Loucy (cell line): ENCODE measurements at regions not wholly inside any gene's neighbourhood (a gene's known extent, or its start where the extent isn't known, plus 50 kb on each side); places are given as distances from the start of the nearest gene placed in this dataset.

Source experiments
- EZH2phosphoT487 ChIP-seq: fragments of 200-600 bp; IDR thresholded peaks from 2 replicates; pipeline ENCODE4 v1.6.1; 2018; ENCODE audit warnings: antibody characterized with exemption, mild to moderate bottlenecking, moderate library complexity, borderline replicate concordance
- TF ChIP-seq, protein P1 (sequence below): fragments of 200-600 bp; sonication (generic); conservative IDR thresholded peaks from 2 replicates; pipeline ENCODE4 v1.5.1; 2014; ENCODE audit warnings: mild to moderate bottlenecking, antibody characterized with exemption, low read length

DNA sequence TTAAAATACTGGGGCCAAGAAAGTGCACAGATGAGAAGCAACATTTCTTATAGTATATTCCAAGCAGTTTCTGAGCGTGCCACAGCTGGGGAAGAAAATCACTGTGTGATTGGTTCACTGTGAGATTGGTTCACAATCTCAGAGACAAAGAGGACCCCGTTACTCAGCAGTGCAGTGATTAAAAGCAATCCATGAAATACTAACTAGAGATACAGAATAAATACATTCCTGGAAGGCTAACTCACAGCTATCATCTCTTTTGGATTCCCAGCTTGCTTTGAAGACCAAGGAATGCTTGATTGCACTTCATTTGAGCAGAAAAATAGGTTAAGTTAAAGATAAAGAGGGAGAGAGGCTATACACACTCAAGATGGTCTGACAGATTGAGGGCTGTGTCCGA, 132.1 kb upstream of the RAPGEF2 start:
- TF ChIP-seq, protein P1, sequence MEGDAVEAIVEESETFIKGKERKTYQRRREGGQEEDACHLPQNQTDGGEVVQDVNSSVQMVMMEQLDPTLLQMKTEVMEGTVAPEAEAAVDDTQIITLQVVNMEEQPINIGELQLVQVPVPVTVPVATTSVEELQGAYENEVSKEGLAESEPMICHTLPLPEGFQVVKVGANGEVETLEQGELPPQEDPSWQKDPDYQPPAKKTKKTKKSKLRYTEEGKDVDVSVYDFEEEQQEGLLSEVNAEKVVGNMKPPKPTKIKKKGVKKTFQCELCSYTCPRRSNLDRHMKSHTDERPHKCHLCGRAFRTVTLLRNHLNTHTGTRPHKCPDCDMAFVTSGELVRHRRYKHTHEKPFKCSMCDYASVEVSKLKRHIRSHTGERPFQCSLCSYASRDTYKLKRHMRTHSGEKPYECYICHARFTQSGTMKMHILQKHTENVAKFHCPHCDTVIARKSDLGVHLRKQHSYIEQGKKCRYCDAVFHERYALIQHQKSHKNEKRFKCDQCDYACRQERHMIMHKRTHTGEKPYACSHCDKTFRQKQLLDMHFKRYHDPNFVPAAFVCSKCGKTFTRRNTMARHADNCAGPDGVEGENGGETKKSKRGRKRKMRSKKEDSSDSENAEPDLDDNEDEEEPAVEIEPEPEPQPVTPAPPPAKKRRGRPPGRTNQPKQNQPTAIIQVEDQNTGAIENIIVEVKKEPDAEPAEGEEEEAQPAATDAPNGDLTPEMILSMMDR: no peak
- TF ChIP-seq EZH2phosphoT487: no peak
